NCI-H1092 (cell line): ENCODE measurements at regions not wholly inside any gene's neighbourhood (a gene's known extent, or its start where the extent isn't known, plus 50 kb on each side); places are given as distances from the start of the nearest gene placed in this dataset.

Experiments used
- DNase-seq: peaks from one replicate; lab custom pipeline; 2025; lab: John Stamatoyannopoulos, UW

DNA sequence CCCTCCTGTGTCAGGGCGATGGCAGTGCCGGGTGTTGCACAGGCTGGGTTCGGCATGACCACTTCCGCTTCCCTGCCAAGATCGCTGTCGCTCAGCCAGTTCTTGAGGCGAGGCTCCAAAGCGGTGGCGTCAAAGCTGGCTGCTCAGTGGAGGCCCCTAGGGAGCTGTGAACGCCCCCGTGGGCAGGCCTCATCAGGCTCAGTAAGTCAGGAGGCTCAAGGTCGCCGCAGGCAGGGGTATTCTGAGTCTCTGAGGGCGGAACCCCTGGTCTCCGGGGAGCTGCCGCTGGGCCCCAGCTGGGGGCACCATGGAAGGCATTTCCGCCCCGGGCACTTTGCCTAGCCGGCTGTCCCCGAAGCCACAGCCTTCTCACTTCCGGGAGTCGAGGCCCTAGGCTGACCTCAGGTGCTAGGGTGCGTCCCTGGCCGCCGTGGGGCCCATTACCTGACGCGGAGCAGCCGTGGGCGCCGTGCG is 210.4 kb downstream of the SOCS6 start:
- no peak for DNase-seq

DNA sequence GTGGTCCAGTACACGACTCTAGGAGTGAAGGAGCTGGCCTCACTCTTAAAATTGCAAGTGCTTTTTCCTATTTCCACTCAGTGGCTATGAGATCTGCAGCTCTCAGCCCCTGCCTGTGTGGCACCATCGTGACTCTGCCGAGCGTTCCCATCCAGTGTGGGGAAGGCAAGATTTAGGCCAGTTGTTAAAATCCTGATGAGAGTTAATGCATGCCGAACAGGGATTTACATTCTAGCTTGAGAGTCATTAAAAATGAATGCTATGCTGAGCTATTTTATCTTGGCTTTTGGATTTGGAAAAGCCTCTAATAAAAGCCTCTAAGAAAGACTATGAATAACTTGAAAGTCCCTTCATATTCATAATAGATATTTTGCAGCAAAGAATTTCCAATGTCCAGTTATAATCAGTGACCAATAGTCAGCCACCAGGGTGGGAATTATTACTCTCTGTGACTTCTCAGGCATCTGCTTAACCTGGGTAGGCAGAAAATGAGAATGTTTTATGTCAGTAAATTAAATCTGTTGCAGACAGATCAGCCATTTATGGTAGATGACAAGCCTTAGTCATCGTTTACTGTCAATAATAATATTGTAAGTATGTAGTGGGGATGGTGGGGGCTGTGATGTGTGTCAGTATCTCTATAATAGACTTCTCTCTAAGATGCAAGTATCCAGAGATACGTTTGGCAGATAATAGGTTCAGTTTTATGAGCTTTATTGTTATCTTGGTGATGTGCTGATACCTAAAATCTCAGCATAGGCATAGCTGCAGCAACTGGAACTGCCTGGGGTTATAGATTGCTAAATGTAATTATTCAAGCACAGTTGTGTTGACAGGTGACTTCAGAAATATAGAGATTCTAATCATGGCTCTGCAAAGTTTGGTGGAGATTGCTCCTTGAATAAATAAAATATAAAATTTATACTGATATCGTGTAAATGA is 207.8 kb downstream of the SOCS6 start:
- DNase-seq: no peak

DNA sequence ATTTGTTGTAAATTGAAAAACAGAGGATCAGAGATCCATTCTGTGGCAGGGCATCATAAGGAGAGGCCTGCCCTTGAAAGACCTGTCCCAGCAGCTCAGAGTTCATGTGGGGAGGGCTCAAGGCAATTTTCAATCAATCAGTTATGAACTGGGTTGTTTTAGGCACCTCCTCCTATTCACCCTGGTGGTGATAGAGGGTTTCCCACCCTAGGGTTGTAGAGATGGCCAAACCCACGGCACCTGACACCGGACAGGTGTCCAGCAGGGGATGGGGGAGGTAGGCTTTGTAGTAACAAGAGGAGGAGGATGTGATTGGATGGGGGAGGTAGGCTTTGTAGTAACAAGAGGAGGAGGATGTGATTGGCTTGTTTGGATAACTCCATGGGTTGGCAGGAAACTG is 205.7 kb downstream of the SOCS6 start:
- no peak for DNase-seq

DNA sequence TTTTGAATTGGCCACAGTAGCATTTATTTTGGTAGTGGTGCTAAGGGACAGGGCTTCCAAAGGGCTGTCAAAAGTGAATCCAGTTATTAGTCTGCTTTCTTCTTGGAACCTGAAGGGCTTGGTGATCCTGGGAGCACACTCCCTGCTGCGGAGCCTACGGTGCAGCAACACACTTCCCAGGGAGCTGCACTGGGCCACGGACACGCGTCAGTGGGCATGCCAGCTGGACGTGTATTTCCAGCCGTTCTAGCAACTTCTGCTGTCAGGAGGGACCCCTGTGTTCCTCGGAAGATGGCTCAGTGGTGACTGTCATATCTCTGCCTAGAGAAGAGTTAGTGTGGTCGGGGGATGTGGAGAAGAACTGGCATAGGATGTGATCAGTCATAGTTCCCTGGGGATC is 204.6 kb downstream of the SOCS6 start:
- DNase-seq: no peak

DNA sequence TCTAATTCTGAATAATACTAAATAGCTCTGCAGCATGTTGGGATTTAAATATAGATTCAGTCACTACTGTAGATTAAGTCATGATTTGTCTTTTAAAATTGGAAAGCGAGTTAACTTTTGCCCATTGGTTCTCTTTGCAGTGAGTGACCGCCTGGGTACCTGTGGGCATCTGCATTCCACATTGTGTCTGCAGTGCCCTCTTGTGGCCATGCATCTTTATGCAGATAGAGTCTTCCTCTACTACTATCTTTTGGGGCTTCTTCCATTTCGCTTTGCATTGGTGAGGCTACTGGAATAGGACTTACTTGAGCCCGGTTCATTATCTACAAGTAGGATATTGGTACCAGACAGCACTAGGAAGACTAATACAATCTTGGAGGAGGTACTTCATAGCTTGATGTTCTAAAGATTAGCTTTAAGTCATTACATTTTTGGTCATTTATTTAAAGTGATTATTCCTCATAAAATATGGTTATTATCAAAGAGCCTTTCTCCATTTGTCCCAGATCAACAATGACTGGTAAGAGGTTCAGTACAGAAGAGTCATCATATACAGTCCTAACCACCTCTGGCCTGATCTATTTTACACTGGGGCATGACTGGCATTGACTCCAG is 203.0 kb downstream of the SOCS6 start:
- peak; percentile 33 for DNase-seq

DNA sequence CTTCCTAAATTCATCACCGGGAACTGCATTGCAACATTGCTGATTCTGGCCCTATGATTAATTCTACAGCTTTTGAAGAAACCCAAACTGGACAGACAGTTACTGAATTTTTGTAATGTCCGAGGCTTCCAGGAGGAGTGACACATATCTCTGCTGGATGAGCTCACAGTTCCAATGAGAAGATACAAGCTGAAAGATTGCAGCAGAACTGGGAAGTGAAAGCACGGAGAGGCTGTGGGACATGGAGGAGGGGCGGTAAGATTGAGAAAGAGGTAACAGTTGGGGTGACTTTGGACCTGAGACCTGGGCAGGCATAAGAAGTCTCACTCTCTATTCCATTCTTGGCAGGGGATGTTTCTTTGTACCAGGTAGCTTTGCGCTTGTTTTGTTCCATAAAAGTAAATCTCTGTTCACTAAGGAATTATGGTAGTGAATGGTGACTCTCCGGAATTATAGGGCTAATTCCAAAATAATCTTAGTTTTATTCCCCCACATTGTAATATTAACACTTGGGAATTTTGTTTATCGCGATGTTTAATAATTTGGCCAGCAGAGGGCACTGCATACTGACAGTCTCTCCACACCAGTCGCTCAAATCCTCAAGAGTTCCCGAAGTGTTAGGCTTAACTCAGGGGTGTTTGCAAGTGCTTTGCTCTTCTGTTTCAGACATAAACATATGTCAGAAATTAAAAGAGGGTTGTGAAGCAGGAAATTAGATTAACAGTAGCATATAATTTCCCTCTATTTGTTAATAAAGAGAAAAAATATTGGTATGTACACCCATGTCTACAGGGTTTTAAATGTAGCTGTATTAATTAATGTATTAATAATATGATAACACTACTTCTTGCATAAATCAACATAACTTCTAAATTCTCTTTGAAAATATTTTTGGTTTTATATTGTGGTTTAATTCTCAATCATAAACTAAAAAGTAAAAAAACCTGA is 201.4 kb downstream of the SOCS6 start:
- DNase-seq: peak; percentile 70

DNA sequence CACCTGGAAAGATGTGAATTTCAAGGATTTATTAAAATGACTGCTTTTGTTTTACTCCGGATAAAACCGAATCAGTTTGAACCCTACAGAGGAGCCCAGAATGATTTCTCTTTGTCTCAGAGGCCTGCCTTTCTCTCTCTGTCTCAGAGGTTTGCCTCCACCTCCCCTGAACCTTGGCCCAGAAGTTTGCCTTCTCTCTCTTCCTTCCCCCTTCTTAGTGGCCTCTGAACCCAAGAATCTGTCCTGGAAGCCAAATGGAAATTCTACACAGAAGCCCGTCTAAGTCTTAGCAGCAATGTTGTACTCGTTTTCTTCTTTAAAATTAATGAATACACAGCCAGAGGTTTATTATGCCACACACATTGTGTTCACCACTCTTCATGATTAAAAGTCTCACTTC is 200.7 kb downstream of the SOCS6 start:
- DNase-seq: no peak

DNA sequence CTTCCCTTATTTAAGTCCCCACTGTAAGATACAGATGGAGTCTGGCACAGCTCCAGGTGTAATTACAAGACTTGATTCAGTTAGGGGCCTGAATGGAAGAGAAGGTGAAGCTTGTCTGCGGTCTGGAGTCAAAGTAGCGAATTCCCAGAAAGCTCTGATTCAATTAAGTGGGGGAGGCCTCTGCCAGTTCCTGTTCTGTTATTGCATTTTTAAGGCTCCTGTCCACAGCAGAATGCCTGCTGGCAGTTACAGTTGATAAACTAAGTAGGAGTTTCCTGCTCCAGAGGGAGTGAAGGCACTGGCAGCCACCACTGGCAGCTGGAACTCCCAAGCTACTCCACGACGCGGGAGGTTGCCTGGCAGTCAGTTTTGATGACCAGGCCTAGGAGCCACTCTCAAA is 181.1 kb downstream of the SOCS6 start:
- peak; percentile 25 for DNase-seq

DNA sequence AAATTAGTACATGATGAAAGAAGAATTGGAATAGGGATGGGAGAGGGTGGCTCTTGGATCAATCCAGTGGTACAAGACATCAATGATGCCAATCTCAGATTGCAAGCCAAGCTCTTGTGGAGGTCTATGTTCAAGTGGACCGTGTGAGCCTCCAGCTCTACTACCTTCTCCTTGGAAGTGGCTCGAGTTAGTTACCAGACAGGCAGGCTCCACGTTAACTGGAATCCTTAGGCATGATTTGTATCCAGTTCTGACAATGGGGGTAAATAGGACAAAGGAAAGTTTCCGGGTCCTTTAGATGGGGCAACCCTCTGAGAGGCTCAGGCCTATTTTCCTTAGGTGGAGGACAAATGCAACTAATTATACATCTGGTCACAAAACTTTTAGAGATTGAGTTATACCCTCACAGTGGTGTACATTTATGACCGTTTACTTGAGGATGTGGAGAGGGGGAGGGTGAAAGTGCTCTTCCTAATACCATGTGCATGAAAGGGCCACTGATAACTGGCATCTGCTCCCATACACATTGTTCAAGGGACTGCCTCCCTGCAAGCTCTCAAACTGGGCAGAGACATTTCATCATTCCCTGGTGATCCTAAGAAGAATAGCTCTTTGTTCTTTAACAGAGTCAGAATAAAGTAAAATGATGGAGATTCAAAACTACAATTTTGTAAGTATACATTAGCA is 180.2 kb downstream of the SOCS6 start:
- DNase-seq: no peak

DNA sequence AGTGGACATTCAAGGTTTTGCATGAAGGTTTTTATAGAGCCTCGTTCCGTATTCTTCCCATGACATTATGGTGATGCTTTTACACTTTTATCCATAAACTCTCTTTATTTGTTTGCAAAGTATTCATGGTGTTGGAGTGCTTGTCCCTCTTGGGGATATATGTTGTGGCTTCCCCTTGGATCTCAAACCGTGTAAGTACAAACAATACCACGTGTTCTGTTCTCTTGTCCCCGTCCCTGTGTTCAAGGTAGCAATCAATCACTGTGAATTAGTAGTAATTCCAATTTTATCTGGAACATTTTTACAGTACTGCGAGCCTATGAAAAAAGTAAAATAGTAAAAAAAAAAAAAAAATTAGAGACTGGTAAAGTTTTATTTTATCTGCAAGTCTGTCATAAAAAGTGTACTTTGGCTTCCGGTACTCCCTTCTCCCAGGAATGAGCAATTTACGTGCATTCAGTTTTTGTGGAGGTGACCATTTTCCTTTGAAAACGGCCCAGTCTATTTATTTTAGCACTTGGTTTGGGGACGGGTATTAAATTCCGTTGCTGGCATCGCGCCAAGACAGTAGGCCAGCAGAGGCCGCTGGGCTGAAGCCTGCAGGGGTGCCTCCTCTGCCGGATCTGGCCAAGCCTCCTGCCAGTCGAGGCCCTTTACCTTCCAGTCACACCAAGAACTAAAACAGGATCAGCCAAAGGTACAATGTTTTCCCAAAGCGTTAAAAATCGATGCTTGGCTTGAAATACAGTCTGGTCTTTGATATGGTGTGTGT is 175.7 kb downstream of the SOCS6 start:
- peak; percentile 83 for DNase-seq

DNA sequence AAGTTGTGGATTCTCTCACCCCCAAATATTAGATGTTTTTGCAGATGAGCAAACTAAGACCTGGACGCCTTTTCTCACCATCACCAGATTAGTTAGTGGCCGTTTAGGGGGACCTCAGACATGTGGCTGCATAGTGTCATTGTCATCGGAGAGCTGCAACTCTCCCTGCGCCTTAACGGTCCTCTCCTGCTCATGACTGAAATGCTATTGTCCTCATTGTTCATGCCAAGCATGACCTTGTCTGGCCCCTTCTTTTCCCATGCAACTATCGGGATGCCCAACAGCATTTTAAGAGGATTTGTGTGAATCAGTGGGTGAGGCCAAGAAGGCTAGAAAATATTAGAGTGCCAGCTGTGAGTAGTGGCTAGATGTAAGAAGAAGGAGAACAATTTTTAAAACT is 174.2 kb downstream of the SOCS6 start:
- no peak for DNase-seq

DNA sequence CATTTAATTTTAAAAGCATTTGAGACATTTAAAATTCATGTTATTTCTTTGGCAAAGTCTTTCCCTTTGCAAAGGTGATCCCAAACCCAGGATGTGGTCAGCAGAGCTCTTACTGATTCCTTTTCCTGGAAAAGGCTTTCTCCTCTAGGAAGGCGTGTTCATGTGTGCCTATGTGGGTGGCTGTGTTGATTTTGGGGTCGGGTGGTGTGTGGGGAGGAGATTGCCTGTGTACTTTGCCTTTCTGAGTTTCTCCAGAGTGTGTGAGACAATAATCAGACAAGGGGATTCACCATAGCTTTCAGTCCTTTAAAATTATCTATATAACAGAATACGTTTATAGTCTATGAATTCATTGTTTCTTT is 173.2 kb downstream of the SOCS6 start:
- DNase-seq: no peak

DNA sequence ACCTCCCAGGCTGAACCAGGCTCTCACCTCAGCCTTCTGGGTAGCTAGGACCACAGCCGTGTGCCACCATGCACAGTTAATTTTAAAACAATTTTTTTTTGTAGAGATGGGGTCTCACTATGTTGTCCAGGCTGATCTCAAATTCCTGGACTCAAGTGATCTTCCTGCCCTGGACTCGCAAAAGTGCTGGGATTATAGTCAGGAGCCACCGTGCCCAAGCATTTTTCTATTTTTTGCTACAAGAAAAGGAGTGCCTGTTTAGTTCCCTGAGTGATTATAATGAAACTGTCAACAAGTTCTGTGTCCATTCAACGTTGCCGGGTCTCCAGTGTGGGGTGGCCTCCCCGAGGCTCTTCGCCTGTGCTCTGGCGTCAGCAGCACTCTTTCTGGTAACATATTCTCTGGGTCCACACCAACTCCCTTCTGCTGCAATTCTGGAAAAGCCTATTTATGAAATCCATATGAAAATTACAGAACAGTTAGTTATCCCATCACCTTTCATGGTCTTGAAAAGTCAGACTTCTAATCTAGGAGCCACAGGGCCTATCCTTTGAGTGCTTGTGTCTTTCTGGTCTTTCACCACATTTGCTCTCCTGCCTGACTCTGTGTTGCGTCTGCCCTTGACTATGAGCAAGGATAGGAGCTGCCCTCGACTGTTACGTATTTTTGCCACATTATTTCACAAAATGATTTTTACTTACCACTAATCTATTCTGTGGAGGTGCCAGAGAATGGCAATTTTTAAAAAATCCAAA is 172.7 kb downstream of the SOCS6 start:
- DNase-seq: no peak

DNA sequence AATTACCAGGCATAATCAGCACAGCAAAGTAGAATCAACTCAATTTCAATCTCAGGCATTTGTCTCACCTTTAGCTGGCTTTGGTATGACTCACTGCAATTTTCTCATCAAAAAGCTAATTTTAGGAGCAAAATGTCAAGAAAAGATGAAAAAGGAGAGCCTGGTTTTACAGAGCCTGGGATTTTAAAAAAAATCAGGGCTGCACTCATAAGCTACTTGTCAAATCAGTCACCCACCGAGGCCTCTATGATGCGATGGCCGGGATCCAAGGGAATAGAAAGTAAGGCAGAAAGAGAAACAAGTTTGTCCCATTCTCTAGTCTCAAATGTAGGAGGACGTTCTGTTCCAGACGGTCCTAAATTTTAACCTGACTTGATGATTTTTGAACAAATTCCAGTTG is 170.9 kb downstream of the SOCS6 start:
- DNase-seq: no peak

DNA sequence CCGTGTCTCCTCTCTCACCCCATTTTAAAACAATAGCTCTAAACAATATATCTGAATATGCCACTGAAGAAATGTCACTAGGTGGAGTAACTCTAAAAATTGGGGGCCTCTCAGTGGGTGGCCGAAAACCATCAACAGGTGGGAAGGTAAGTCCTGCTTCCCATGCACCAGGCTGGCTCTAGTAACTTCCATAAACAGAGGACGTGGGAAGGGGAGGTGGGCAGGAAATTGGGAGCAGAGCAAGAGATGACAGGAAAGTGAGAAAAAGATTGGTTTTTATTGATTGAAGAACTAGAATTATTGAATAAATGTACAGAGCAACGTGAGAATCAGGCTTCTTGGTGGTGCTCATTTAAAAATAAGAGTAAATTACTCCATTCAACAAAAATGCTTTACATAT is 170.4 kb downstream of the SOCS6 start:
- no peak for DNase-seq

DNA sequence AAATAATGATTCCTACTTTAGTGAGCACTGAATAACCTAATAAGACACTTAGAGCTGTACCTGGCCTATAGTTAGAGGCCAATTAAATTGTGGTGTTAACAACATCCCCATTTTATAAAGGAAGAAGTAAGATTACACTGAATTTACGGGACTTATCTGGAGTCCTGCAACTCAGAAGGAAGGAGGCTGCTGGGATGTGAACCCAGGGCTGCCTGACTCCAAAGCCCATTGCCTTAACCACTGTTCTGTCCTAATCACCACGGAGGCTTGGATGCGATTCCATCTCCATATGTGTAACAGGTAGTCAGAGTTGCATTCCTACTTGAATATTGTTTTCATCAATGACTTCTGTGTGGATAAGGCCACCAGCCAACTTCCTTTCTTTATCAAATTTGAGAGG is 168.9 kb downstream of the SOCS6 start:
- no peak for DNase-seq

DNA sequence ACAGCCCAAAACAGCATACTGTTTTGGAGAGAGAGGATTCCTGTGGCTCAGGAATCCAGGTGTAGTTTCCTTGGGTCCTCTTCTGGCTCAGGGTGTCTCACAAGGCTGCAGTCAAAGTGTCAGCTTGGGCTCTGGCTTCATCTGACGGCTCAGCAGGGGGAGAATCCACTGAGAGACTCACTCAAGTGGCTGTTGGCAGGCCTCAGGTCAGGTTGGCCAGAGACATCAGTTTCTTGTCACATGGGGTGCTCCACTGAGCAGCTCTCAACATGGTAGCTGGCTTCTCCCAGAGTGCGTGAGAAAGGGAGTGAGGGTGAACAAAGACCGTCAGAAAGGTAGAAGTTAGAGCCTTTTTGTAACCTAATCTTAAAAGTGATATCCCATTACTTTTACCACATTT is 168.4 kb downstream of the SOCS6 start:
- DNase-seq: peak; percentile 29

DNA sequence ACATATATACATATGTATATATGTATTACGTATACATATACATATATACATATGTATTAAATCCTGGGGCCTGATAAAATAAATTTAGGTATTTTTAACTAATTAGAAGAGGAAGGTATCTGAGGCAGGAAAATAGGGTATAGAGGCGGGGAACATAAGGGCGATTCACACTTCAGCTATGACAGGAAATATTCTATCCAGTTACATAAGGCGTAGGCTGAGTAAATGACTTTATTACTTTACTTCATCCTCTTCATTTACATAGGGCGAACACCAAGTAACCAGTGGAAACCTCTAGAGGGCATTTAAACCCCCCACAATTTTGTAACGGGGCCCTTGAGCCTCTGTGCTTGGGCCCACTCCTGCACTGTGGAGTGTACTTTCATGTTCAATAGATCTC is 167.5 kb downstream of the SOCS6 start:
- DNase-seq: no peak

DNA sequence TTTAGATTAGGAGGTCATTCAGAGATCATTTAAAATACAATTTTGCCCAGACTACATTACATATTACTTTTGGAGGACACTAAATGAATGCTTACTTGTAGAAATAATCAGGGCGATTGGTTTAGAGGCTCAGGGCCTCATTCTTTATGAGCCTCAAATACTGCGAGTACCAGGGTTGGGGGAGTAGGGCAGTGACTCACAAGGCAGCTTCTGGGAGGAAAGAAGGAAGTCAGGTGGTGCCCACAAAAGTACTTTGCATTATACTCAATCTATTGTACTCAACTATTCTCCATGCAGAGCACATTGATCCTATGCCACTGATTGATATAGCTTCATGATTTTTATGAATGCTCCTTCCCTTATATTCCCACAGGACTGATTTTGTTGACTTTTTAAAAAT is 166.9 kb downstream of the SOCS6 start:
- DNase-seq: no peak

DNA sequence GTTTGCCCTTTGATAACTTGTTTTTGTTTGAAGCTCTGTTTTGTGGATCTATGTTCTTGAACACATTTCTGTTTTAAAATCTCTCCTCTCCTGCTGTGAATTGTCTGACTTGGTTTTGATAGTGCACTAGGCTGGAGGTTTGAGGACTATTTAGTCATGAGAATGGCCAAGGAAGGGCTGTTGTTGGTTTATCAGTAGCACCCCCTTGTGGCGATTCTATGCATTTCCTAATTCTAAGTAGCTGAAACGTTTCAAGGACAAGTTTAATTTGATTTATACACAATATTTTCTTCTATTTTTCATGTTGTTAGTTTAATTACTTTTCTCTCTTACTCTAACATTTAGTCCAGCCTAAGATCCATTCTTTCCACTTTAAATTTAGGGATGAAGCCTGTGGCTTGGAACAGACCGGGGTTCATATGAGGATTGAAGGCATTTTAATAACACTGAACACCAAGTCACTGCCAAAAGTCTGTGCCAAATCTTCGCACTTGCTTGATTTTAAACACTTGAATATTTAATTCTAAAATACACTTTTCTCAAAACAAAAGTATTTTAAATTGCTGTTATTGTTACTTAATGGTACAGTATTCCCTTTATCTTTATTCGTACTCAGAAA is 166.0 kb downstream of the SOCS6 start:
- DNase-seq: no peak
